ENCODE measurements at regions not wholly inside any gene's neighbourhood (a gene's known extent, or its start where the extent isn't known, plus 50 kb on each side); places are given as distances from the start of the nearest gene placed in this dataset.
"Not testable (repeated sequence)": the region's sequence is repeated elsewhere in the genome, so short reads cannot be mapped to it uniquely, and the experiment has no call there.

DNA sequence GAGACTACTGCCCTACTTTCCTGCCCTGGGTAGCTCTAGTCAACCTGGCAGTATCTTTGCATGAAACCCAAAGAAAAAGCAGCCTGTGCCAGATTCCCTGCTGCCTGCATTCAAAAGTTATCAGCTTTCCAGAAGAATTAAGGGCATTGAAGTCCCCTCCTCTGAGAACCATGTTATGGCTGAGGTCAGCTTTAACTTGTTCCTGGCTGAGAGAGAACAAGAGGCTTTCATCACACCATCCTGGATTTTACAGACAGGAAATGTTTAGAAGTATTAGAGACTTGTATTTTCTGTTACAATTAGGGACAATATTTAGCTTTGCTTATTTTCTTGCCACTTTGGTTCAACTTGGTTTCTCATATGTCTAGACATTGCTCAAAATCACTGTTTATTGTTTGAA is 238.8 kb downstream of the ARL4A start:
- H3K9me3 ChIP-seq = no peaks in the 10 kb centered on the region
- no peak overlapping the region for H3K27ac ChIP-seq
- no peaks in the 10 kb centered on the region for H3K36me3 ChIP-seq
- TF ChIP-seq POLR2AphosphoS5 (IDR thresholded peaks at IDR 0.05) (no peak), POLR2A (IDR thresholded peaks at IDR 0.05) (no peak), EP300 (IDR thresholded peaks at IDR 0.05) (no peak)
- TF ChIP-seq, protein P1, sequence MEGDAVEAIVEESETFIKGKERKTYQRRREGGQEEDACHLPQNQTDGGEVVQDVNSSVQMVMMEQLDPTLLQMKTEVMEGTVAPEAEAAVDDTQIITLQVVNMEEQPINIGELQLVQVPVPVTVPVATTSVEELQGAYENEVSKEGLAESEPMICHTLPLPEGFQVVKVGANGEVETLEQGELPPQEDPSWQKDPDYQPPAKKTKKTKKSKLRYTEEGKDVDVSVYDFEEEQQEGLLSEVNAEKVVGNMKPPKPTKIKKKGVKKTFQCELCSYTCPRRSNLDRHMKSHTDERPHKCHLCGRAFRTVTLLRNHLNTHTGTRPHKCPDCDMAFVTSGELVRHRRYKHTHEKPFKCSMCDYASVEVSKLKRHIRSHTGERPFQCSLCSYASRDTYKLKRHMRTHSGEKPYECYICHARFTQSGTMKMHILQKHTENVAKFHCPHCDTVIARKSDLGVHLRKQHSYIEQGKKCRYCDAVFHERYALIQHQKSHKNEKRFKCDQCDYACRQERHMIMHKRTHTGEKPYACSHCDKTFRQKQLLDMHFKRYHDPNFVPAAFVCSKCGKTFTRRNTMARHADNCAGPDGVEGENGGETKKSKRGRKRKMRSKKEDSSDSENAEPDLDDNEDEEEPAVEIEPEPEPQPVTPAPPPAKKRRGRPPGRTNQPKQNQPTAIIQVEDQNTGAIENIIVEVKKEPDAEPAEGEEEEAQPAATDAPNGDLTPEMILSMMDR (IDR thresholded peaks at IDR 0.05) = no peak
- no peak for ATAC-seq
- H3K4me3 ChIP-seq = no peak overlapping the region
- peaks cover 0 to 6% (median 0%) of the 10 kb centered on the region in 3 donors for H3K4me1 ChIP-seq
- no peaks in the 10 kb centered on the region for H3K27me3 ChIP-seq

DNA sequence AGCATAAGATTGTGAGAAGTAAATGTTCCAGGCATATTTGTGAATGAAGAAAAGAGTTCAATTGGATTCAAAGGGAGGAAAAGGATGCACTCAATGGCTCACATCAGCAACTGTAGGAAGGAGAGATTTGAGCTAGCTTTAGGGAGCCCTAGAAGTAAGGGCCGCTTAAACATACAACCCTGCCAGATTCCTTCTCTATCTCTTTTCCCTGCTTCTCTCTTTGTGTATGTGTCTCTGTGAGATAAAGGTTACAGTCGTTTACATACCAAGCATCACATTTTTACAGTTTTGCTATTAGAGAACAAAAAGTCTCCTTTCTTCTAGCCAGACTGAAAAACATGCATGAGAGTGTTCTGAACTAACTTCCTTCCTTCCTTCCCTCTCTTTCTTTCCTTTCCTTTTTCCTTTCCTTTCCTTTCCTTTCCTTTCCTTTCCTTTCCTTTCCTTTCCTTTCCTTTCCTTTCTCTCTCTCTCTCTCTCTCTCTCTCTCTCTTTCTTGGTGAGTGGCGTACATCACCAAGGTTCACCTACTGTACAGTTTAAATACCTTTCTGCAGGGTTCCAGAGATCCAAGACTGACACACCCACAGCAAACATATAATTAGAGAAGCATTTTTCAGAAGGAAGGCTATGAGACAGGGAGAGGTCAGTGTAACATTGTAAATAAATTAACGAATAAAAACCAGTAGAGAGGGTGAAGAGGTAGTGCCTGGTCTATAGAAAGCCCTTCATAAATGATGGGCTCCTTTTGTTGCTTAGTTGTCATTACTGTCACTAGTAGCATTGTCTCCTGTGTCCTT is 240.4 kb downstream of the ARL4A start:
- no peak overlapping the region for H3K4me3 ChIP-seq
- WGBS, 2 donors (ENCODE audit: low coverage in 1 of 2) = 59 to 61% methylated on average over 3 of the region's 4 CpGs
- no peak for ATAC-seq
- H3K4me1 ChIP-seq = peaks cover 0 to 6% (median 0%) of the 10 kb centered on the region in 3 donors
- no peaks in the 10 kb centered on the region for H3K36me3 ChIP-seq
- H3K9me3 ChIP-seq = no peaks in the 10 kb centered on the region
- TF ChIP-seq EP300 (IDR thresholded peaks at IDR 0.05) (no peak), POLR2AphosphoS5 (IDR thresholded peaks at IDR 0.05) (no peak), POLR2A (IDR thresholded peaks at IDR 0.05) (no peak)
- TF ChIP-seq, protein P1 (IDR thresholded peaks at IDR 0.05) = no peak
- no peak overlapping the region for H3K27ac ChIP-seq
- H3K27me3 ChIP-seq = no peaks in the 10 kb centered on the region

DNA sequence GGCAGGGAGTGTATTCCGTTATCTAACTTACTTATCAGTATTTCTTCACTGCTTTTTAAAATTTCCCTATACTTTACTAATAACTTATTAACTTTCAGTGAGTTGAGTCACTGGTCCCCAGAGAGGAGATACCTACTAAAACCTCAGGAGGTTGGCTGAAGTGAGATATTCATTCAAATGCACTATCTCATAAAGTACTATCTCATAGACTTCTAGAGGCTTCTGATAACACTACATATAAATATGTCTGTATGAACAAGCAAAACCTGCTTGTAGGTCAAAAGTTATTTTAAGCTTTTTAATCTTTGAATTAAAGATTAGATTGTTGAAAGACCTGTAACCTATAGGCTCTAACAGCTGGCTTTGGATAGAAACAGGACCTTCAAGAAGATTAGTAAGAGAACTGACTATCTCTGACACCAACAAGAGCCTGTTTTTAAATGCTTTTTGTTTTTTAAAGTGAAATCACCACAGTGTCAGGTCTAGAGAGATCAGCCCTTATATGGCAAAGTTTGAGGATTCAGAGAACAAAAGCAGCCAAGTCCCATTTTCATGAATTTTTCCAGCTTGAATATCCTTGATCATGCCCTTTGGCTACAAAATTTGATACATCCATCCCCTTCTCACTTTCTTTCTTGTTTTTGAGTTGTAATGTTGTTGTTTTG is 242.2 kb downstream of the ARL4A start:
- no peak for ATAC-seq
- Histone ChIP-seq H3K27ac (no peak overlapping the region), H3K9me3 (no peaks in the 10 kb centered on the region), H3K36me3 (no peaks in the 10 kb centered on the region), H3K4me1 (peaks cover 0 to 6% (median 0%) of the 10 kb centered on the region in 3 donors), H3K4me3 (no peak overlapping the region), H3K27me3 (no peaks in the 10 kb centered on the region)
- 82 to 88% methylated on average over 1 of the region's 1 CpG for WGBS, 2 donors (ENCODE audit: low coverage in 1 of 2)
- no peak for TF ChIP-seq EP300 (IDR thresholded peaks at IDR 0.05)
- no peak for TF ChIP-seq POLR2AphosphoS5 (IDR thresholded peaks at IDR 0.05)
- no peak for TF ChIP-seq POLR2A (IDR thresholded peaks at IDR 0.05)
- TF ChIP-seq, protein P1 (IDR thresholded peaks at IDR 0.05) = no peak

DNA sequence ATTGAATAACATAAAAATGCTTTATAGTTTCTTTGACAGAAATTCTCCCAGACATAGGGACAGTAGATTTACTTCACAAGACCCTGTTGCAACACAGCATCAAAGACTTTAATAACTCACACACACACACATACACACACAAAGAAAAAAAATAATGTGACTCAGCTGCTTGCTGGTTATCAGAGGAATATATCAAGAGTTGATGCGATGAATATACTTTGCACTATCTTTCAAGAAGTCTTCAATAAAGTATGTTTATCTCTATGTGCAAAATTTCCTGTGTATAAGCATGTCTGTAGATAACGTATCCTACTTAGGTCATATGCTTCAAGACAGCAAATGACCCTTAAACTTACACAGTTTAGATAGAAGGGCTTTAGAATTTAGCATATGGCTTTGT is 243.1 kb downstream of the ARL4A start:
- Histone ChIP-seq H3K27ac (no peak overlapping the region), H3K36me3 (no peaks in the 10 kb centered on the region), H3K9me3 (no peaks in the 10 kb centered on the region), H3K4me3 (no peak overlapping the region), H3K27me3 (no peaks in the 10 kb centered on the region), H3K4me1 (peaks cover 0 to 6% (median 0%) of the 10 kb centered on the region in 3 donors)
- ATAC-seq = no peak
- 82 to 100% methylated on average over 1 to 2 of the region's 2 CpGs for WGBS, 2 donors (ENCODE audit: low coverage in 1 of 2)
- TF ChIP-seq, protein P1 (IDR thresholded peaks at IDR 0.05) = no peak
- TF ChIP-seq EP300 (IDR thresholded peaks at IDR 0.05) (no peak), POLR2A (IDR thresholded peaks at IDR 0.05) (no peak), POLR2AphosphoS5 (IDR thresholded peaks at IDR 0.05) (no peak)

DNA sequence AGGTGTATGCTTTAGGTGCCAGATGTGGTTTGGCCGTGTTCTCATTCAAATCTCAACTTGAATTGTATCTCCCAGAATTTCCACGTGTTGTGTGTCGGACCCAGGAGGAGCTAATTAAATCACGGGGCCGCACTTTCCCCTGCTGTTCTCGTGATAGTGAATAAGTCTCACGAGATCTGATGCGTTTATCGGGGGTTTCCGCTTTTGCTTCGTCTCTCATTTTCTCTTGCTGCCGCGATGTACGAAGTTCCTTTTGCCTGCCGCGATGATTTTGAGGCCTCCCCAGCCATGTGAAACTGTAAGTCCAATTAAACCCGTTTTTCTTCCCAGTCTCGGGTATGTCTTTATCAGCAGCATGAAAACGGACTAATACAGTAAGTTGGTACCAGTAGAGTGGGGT is 244.0 kb downstream of the ARL4A start:
- not testable (repeated sequence) for H3K27me3 ChIP-seq, H3K27ac ChIP-seq, H3K36me3 ChIP-seq, H3K4me3 ChIP-seq, H3K9me3 ChIP-seq, ATAC-seq, H3K4me1 ChIP-seq
- 95% methylated on average over 14 to 17 of the region's 19 CpGs for WGBS, 2 donors (ENCODE audit: low coverage in 1 of 2)
